A673 (cell line): ENCODE measurements at regions not wholly inside any gene's neighbourhood (a gene's known extent, or its start where the extent isn't known, plus 50 kb on each side); places are given as distances from the start of the nearest gene placed in this dataset.
"Not testable (repeated sequence)": the region's sequence is repeated elsewhere in the genome, so short reads cannot be mapped to it uniquely, and the experiment has no call there.

Source experiments
- BruUV-seq: library from RNA; stranded (reverse); fragments of 400-500 nt; replicated peaks from 2 replicates; lab custom pipeline; 2021; lab: Mats Ljungman, UMichigan
- CTCF ChIA-PET: fragments of 300-600 bp; sonication (Branson Sonifier 250); formaldehyde crosslinking; loops from one replicate; lab custom pipeline; 2022; ENCODE audit warnings: antibody characterized with exemption; lab: Charles Lee
- POLR2A ChIA-PET: fragments of 300-600 bp; sonication (Branson Sonifier 250); formaldehyde crosslinking; loops from one replicate; lab custom pipeline; 2022; ENCODE audit warnings: antibody characterized with exemption; ENCODE audit not compliant: low non-redundant PET; lab: Charles Lee
- DNase-seq: peaks from one replicate; pipeline ENCODE4 v3.0.0-alpha.2; 2015; ENCODE audit warnings: low spot score
- H3K27ac ChIP-seq: fragments of 200-600 bp; sonication (generic); 2 replicates; pipeline ENCODE4 v1.5.1; 2016; ENCODE audit warnings: mixed run types, low read depth, mild to moderate bottlenecking, mixed read lengths, antibody characterized with exemption, low read length; ENCODE audit not compliant: poor library complexity, severe bottlenecking
- H3K27me3 ChIP-seq: fragments of 200-600 bp; sonication (generic); replicated peaks from 2 replicates; pipeline ENCODE4 v1.6.1; 2017; ENCODE audit warnings: mixed run types, low read depth, mild to moderate bottlenecking, mixed read lengths, antibody characterized with exemption, low read length; ENCODE audit not compliant: insufficient read depth, poor library complexity
- H3K36me3 ChIP-seq: fragments of 200-600 bp; sonication (generic); 2 replicates; pipeline ENCODE4 v1.6.1; 2016; ENCODE audit warnings: mixed run types, mild to moderate bottlenecking, mixed read lengths, antibody characterized with exemption, low read length; ENCODE audit not compliant: insufficient read depth, poor library complexity, severe bottlenecking
- H3K4me1 ChIP-seq: fragments of 200-600 bp; sonication (generic); 2 replicates; pipeline ENCODE4 v1.6.1; 2017; ENCODE audit warnings: mixed run types, mild to moderate bottlenecking, mixed read lengths, antibody characterized with exemption, low read length; ENCODE audit not compliant: insufficient read depth, poor library complexity, severe bottlenecking
- H3K4me3 ChIP-seq: fragments of 200-600 bp; sonication (generic); 2 replicates; pipeline ENCODE4 v1.5.1; 2016; ENCODE audit warnings: low read depth, mixed run types, mild to moderate bottlenecking, mixed read lengths, low read length; ENCODE audit not compliant: poor library complexity, severe bottlenecking
- H3K9me3 ChIP-seq: fragments of 200-600 bp; sonication (generic); 2 replicates; pipeline ENCODE4 v1.6.1; 2016; ENCODE audit warnings: mixed run types, low read depth, mild to moderate bottlenecking, mixed read lengths, antibody characterized with exemption, low read length; ENCODE audit not compliant: poor library complexity, severe bottlenecking
- CTCF ChIP-seq: fragments of 300-800, 200-600 bp; sonication (generic); conservative IDR thresholded peaks from 2 replicates; pipeline ENCODE4 v1.5.1; 2017; ENCODE audit warnings: low read depth, mild to moderate bottlenecking, antibody characterized with exemption, low read length, moderate library complexity, mixed read lengths
- EZH2 ChIP-seq: fragments of 200-600 bp; sonication (generic); IDR thresholded peaks from 2 replicates; pipeline ENCODE4 v1.6.1; 2017; ENCODE audit warnings: borderline replicate concordance, low read depth, mild to moderate bottlenecking, mixed read lengths, antibody characterized with exemption, low read length; ENCODE audit not compliant: poor library complexity, severe bottlenecking
- intact Hi-C: fragments of 100-400 bp; cut with micrococcal nuclease; formaldehyde crosslinking; loops from one replicate; pipeline ENCODE4 v1.10.0; 2022; ENCODE audit not compliant: unreplicated experiment

- no peak overlapping the region for H3K27ac ChIP-seq
- H3K4me1 ChIP-seq: no peaks in the 10 kb centered on the region
- intact Hi-C loops: no loop called here
- H3K9me3 ChIP-seq: no peaks in the 10 kb centered on the region
- TF ChIP-seq CTCF: no peak
- TF ChIP-seq EZH2: no peak
- no peak overlapping the region for H3K4me3 ChIP-seq
- ChIA-PET CTCF (no interaction called here), POLR2A (no interaction called here)
- BruUV-seq: no TSS peak
- H3K27me3 ChIP-seq: no peaks in the 10 kb centered on the region
- no peaks in the 10 kb centered on the region for H3K36me3 ChIP-seq
- DNase-seq: no peak
Measured at GRCh38 chr9:96056226-96056625, 180.7 kb downstream of the ERCC6L2 start.

- H3K4me1 ChIP-seq, H3K9me3 ChIP-seq, CTCF ChIA-PET, H3K36me3 ChIP-seq, H3K4me3 ChIP-seq, POLR2A ChIA-PET, DNase-seq, BruUV-seq, H3K27ac ChIP-seq, H3K27me3 ChIP-seq, intact Hi-C loops: not testable (repeated sequence)
Measured at GRCh38 chr9:96054248-96054647, 178.8 kb downstream of the ERCC6L2 start.

GRCh38 chr9:96052686-96053085, 177.2 kb downstream of the ERCC6L2 start:
- ChIA-PET CTCF (no interaction called here), POLR2A (interaction anchor here (0.6 kb wide), 1 partner anchor 304 kb away, joined by 3 read pairs; no protein-coding TSS in a partner anchor)
- no peak for DNase-seq
- H3K27me3 ChIP-seq: no peaks in the 10 kb centered on the region
- H3K9me3 ChIP-seq: no peaks in the 10 kb centered on the region
- BruUV-seq: no TSS peak
- H3K4me1 ChIP-seq: peaks cover 13% of the 10 kb centered on the region
- no peak for TF ChIP-seq EZH2
- no peak for TF ChIP-seq CTCF
- intact Hi-C loops: no loop called here
- H3K36me3 ChIP-seq: no peaks in the 10 kb centered on the region
- H3K27ac ChIP-seq: no peak overlapping the region
- H3K4me3 ChIP-seq: no peak overlapping the region

GRCh38 chr9:96051423-96051822, 175.9 kb downstream of the ERCC6L2 start:
- H3K9me3 ChIP-seq: no peaks in the 10 kb centered on the region
- no TSS peak for BruUV-seq
- H3K4me1 ChIP-seq: peaks cover 15% of the 10 kb centered on the region
- H3K36me3 ChIP-seq: no peaks in the 10 kb centered on the region
- DNase-seq: no peak
- H3K27me3 ChIP-seq: no peaks in the 10 kb centered on the region
- intact Hi-C loops: no loop called here
- ChIA-PET CTCF (no interaction called here), POLR2A (no interaction called here)
- TF ChIP-seq EZH2: no peak
- TF ChIP-seq CTCF: no peak
- no peak overlapping the region for H3K4me3 ChIP-seq
- H3K27ac ChIP-seq: no peak overlapping the region
